A673 (cell line): ENCODE measurements at regions not wholly inside any gene's neighbourhood (a gene's known extent, or its start where the extent isn't known, plus 50 kb on each side); places are given as distances from the start of the nearest gene placed in this dataset.

Source experiments
- EZH2 ChIP-seq: fragments of 200-600 bp; sonication (generic); IDR thresholded peaks from 2 replicates; pipeline ENCODE4 v1.6.1; 2017; ENCODE audit warnings: borderline replicate concordance, low read depth, mild to moderate bottlenecking, mixed read lengths, antibody characterized with exemption, low read length; ENCODE audit not compliant: poor library complexity, severe bottlenecking
- TF ChIP-seq, protein P1 (sequence below): fragments of 300-800, 200-600 bp; sonication (generic); conservative IDR thresholded peaks from 2 replicates; pipeline ENCODE4 v1.5.1; 2017; ENCODE audit warnings: low read depth, mild to moderate bottlenecking, antibody characterized with exemption, low read length, moderate library complexity, mixed read lengths

- TF ChIP-seq, protein P1, sequence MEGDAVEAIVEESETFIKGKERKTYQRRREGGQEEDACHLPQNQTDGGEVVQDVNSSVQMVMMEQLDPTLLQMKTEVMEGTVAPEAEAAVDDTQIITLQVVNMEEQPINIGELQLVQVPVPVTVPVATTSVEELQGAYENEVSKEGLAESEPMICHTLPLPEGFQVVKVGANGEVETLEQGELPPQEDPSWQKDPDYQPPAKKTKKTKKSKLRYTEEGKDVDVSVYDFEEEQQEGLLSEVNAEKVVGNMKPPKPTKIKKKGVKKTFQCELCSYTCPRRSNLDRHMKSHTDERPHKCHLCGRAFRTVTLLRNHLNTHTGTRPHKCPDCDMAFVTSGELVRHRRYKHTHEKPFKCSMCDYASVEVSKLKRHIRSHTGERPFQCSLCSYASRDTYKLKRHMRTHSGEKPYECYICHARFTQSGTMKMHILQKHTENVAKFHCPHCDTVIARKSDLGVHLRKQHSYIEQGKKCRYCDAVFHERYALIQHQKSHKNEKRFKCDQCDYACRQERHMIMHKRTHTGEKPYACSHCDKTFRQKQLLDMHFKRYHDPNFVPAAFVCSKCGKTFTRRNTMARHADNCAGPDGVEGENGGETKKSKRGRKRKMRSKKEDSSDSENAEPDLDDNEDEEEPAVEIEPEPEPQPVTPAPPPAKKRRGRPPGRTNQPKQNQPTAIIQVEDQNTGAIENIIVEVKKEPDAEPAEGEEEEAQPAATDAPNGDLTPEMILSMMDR, result no peak
- no peak for TF ChIP-seq EZH2
These were observed 495.6 kb upstream of the KLF6 start for GRCh38 chr10:4280461-4281189.
